HG03025 (cell line): ENCODE measurements at regions not wholly inside any gene's neighbourhood (a gene's known extent, or its start where the extent isn't known, plus 50 kb on each side); places are given as distances from the start of the nearest gene placed in this dataset.
"Not testable (repeated sequence)": the region's sequence is repeated elsewhere in the genome, so short reads cannot be mapped to it uniquely, and the experiment has no call there.

Experiments
- ATAC-seq: cut with Tn5 transposase; IDR thresholded peaks from one replicate; pipeline ENCODE4 v1.9.1; 2021; ENCODE audit warnings: mild to moderate bottlenecking, moderate library complexity; ENCODE audit not compliant: unreplicated experiment, low FRiP score

GRCh38 chr9:87388708-87389107 lies 109.0 kb upstream of the DAPK1 start:
- not testable (repeated sequence) for ATAC-seq

- ATAC-seq = no peak
Measured at GRCh38 chr9:87389936-87390335, 107.7 kb upstream of the DAPK1 start.

- ATAC-seq = no peak
Measured at GRCh38 chr9:87390361-87390760, 107.3 kb upstream of the DAPK1 start.

- no peak for ATAC-seq
Measured at GRCh38 chr9:87392086-87392485, 105.6 kb upstream of the DAPK1 start.

- no peak for ATAC-seq
Measured at GRCh38 chr9:87393706-87394230, 103.9 kb upstream of the DAPK1 start.

GRCh38 chr9:87395804-87396479 lies 101.7 kb upstream of the DAPK1 start:
- ATAC-seq = no peak

GRCh38 chr9:87401681-87402080 lies 96.0 kb upstream of the DAPK1 start:
- no peak for ATAC-seq

- no peak for ATAC-seq
Measured at GRCh38 chr9:87402537-87402936, 95.1 kb upstream of the DAPK1 start.

GRCh38 chr9:87405677-87406542 lies 91.8 kb upstream of the DAPK1 start:
- no peak for ATAC-seq

GRCh38 chr9:87406543-87407166 lies 91.0 kb upstream of the DAPK1 start:
- ATAC-seq = no peak

GRCh38 chr9:87410047-87411005 lies 87.3 kb upstream of the DAPK1 start:
- not testable (repeated sequence) for ATAC-seq

GRCh38 chr9:87420884-87421283 lies 76.8 kb upstream of the DAPK1 start:
- no peak for ATAC-seq

GRCh38 chr9:87421734-87422133 lies 75.9 kb upstream of the DAPK1 start:
- no peak for ATAC-seq

- ATAC-seq = no peak
Measured at GRCh38 chr9:87422999-87423398, 74.7 kb upstream of the DAPK1 start.

- ATAC-seq = not testable (repeated sequence)
Measured at GRCh38 chr9:87423885-87424284, 73.8 kb upstream of the DAPK1 start.

GRCh38 chr9:87425202-87425601 lies 72.5 kb upstream of the DAPK1 start:
- no peak for ATAC-seq

GRCh38 chr9:87427851-87428506 lies 69.7 kb upstream of the DAPK1 start:
- no peak for ATAC-seq

- no peak for ATAC-seq
Measured at GRCh38 chr9:87428659-87429058, 69.0 kb upstream of the DAPK1 start.

GRCh38 chr9:87431837-87432236 lies 65.8 kb upstream of the DAPK1 start:
- no peak for ATAC-seq

- no peak for ATAC-seq
Measured at GRCh38 chr9:87433853-87434252, 63.8 kb upstream of the DAPK1 start.
